CD4-positive, alpha-beta T cell treated with Interleukin-6 at 100 ng/mL for 8 hours (primary cell): ENCODE measurements at regions not wholly inside any gene's neighbourhood (a gene's known extent, or its start where the extent isn't known, plus 50 kb on each side); places are given as distances from the start of the nearest gene placed in this dataset.

ENCODE experiments used
- DNase-seq: peaks from one replicate; pipeline ENCODE4 v3.0.0-alpha.2; 2020; ENCODE audit warnings: mixed read lengths, low spot score

DNA sequence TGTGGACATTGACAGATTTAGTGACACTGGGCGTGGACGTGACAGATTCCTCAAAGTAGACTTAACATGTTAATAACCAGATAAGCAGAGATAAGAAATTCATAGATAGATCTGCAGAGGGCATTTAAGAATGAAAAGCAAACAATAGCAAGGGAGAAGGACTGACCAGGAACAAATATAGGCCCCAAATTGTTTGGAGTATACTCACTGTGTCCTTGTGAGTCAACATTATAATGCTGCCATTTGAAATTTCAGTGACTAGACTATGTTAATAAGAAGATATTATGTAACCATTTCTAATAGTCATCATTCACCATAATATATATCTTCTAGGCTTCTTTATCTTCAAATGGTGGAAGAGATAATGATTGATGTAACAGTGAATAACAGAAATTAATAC, 78.1 kb upstream of the SLC38A11 start:
- DNase-seq = no peak

DNA sequence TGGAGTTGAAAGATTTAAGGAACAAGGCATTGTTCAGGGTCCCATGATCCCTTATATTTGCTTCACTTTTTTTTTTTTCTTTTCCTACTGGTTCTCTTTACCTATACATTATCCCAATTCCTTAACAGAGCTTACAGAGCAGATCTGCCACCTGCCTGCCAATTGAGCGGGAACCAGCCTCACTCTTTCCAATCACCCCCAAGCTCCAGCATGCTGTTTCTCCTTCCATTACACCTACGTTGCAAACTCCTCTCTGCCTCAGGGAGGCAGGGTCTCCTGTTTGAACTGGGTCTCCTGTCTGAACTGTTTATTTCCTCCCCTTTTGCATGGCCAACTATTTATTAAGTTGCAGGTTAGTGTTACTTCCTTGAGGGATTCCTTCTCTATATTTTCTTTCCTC, 77.2 kb upstream of the SLC38A11 start:
- DNase-seq = no peak

DNA sequence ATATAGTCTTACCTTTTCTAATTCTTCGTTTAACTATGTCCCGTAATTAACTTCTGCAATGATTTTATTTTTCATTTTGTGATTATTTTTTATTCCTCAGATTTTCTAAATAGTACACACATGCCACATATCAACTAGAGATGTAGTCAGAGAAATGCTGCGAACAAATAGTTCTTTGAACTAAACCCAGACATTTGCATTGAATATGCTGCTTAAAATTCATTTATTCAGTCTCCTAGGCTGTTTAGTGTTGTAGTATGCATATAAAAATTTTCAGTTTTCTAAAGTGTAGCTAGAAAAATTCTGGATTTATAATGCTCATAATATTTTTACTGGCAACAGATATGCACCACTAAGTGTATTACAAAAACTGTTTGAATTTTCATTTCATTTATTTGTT, 68.9 kb upstream of the SLC38A11 start:
- no peak for DNase-seq

DNA sequence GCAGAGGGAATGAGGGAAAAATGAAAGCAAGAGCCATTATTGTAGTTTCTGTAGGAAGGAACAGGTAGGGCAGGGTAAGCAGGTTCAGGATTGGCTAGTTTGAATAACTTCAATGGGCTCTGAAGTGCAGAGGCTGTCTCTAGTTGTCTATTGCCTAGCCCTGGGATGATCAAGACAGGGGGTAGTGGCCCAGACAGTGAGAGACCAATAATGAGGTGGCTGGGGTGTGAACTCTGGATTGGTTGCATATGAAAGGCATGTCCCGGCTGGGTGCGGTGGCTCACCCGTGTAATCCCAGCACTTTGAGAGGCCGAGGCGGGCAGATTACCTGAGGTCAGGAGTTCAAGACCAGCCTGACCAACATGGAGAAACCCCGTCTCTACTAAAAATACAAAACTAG, 67.5 kb upstream of the SLC38A11 start:
- no peak for DNase-seq

DNA sequence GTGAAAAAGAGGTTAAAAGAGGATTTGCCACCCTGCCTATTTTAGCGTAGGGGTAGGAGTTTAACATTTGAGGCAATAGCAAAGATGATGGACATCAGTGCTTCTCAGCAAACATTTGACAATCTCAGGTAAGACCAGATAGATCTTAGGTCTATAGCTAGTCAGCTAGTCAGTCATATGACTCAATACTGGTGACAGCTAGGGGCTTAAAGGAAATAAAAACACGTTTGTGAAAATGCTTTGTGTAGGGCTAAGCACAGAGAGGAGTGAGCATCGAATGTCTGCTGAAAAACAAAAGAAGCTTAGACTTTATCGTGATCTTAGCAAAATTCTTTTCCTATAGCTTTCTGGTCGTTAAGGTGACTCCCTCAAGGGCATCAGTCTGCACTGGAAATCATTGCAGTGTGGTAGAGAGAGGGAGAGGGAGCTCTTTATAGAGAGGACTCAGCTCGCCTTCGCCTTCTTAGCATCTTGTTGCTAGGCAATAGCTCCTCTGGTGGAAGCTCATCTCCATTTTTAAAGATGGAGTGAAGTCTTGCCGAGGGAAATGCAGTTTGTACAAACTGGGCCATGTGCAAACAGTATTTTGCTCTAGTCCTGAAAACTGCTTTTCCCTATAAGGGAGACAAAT, 62.8 kb upstream of the SLC38A11 start:
- DNase-seq = no peak

DNA sequence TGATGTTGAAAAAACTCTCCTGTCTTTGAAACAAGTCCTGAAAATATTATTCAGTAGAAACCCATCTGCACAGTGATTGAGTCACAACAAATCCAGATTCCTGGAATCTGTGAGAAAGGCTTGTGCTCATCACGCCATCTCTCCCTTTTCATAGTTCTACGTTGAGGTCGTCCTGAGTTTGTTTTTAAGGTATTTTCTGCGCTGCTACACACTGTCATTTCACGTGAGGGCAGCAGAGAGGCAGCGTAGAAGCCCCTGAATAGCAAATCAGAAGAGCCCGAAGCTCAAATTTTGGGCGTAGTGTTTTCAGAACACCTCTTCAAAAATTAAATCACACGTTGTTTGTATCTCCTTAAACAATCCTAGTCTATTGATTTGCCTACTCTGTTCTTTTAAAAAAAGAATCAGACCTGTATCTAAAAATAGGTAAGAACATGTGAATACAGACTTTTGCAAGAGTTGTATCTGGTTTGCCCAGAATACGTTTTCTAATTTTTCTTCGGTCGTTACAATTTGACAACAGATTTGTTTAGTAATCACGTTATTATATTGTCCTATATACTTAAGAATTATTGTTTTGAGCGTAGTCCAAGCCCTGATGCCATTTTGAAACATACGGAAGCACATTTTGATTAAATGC, 61.6 kb upstream of the SLC38A11 start:
- DNase-seq = no peak

DNA sequence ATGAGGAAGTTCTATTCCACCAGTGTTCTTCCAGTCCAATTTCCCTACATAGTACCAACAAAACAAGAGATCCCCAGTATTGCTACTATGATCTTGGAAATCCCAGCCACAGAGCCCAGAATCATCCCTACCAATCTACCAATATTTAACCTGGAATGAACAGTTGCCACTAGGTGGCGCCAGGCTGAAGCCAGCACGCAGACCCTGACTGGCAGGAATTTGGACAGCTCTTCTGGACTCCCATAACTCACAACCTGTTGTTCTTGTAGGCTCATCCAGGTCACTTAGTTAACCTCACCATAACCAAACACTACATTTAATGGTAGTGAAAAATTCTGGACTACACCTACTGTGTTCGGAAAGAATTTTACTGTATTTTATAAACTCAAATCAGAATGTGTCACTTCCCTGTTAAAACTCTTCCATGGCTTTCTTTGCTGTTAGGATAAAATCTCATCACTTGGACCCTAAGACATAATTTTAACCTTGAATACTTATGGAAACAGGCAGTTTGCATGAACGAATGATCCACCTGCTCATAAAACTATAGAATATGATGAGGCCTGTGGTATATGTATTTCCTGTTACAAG, 59.8 kb upstream of the SLC38A11 start:
- DNase-seq = peak; percentile 28

DNA sequence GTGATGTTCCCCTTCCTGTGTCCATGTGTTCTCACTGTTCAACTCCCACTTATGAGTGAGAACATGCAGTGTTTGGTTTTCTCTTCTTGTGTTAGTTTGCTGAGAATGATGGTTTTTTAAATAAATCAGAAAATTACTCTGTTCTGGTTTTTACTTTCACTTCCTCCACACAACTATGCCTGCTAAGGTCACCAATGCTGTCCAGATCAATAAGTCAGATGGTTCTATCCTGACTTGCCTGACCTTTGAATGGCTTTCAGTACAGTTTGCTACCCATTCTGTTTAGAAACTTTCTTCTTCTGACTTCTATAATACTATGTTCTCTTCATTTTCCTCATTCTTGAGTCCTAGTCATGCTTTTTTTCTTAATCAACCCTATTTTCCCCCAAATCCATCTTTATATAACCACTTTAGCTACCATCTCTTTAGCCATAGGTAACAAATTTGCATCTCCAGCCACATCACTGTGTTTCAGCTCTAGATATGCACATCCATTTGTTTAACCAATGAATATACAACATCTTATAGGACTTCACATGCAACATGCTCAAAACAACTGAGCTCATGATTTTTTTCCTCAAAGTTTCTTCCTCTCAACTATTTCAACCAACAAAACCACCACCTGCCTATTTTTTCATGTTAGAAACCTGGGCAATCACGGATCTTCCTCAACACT, 58.8 kb upstream of the SLC38A11 start:
- DNase-seq = no peak

DNA sequence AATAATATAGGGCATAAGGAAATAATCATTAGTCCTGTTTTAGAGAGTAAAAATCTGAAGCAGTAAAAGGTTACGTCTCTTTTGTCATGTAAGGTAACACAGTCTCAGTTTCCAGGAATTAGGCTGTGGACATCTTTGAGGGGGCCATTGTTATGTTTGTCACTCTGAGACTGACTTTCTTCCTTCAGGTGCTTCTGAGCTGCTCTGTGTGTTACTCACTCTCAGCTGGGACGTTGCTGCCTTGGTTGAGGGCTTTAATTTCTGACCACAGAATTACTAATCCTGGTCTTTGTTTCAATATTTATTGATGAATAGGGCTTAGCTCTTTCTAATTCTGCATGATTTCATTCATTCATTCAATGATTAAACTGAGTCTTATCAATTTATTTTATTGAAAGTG, 55.9 kb upstream of the SLC38A11 start:
- no peak for DNase-seq

DNA sequence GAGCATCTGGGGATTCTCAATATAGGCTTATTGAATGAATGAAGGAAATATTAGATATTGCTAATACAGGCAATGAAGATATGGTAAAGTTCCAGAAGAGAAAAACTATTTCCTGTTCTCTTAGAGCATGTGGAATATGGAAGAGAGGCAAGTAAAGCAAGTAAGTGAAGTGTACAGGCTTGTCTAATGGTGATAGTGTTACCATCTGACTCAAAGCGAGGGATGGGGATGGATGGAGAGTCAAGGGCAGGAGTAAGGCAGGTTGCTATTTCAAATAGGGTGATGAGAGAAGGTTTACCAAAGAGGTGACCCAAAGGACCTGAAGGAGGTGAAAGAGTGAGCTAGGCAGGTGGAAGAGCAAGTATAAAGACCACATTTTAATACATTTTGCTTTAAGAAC, 55.2 kb upstream of the SLC38A11 start:
- DNase-seq = no peak

DNA sequence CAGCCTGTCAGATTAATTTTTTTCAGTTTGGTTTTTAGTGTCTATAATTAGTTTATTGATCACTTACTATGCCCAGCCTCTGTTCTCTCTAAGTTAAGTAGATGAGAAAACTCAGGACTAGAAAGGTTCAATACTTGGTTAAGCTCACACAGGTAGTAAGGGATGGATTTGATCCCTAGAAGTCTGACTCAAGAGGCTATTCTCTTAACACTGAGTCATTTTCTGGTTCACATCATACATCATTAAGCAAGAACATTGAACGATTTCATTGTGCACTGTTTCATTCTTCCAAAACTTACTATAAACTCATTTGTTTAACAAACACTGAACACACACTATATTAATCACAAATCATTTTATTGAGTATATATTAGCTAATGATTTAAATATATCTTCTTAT, 54.1 kb upstream of the SLC38A11 start:
- no peak for DNase-seq

DNA sequence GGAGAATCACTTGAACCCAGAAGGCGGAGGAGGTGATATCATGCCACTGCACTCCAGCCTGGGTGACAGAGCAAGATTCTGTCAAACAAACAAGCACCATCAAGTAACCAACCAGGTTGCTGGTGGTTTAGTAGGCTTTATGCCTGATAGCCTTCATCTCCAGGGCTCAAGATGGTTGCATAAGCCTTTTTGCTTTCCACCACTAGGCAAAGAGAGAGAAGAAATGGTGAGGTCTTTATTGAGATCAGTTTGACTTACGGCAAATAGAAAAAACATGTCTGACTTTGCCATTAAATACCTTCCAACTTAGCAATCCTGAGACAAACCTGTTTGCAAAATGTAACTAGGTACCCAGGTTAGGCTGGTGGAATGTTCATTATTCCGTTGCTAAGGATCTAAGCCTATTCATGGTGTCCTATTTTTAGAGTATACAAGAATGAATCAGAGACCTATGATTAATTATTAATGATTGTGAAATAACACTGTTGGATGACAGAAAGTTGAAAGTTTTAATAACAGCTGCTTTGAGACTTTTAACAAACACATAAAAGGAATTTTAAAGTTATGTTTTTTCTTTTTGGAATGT, 53.5 kb upstream of the SLC38A11 start:
- DNase-seq = no peak

DNA sequence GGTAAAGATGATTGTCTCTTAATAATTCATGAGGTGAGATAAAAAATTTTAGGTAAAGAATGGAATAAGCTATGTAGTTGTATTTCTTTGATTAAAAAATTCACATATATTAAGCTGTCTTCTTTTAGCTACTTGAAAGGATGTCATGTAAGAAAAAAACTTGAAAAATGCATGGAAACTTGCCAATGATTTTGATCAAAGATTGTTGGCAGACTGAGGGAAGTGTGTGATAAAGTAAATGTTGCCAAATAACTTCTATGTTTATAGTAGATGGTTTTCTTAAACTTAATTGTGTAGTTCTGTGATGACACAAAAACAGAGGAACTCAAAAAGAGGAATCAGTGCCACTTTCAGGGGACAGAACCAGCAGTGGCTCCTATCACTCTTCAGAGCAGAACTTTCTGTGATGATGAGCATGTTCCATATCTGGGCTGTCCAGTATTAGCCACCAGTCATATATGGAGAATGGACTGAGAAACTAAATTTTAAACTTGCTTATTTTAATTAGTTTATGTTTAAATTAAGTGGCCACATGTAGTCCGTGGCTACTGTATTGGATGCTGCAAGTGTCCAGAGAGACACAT, 51.9 kb upstream of the SLC38A11 start:
- no peak for DNase-seq
